Endometrial microvascular endothelial cells (primary cell): ENCODE measurements at regions not wholly inside any gene's neighbourhood (a gene's known extent, or its start where the extent isn't known, plus 50 kb on each side); places are given as distances from the start of the nearest gene placed in this dataset.
"Not testable (repeated sequence)": the region's sequence is repeated elsewhere in the genome, so short reads cannot be mapped to it uniquely, and the experiment has no call there.

Source experiments
- in situ Hi-C: cut with HindIII; loops from 2 replicates; pipeline ENCODE4 v1.10.0; 2017; ENCODE audit warnings: low sequenced_read_pairs, low pct_unique_long_range_greater_than_20kb; ENCODE audit errors: inconsistent ontology term

GRCh38 chr10:64113375-64113774 lies 592.2 kb downstream of the REEP3 start:
- in situ Hi-C loops: no loop called here

GRCh38 chr10:64113792-64114191 lies 592.6 kb downstream of the REEP3 start:
- in situ Hi-C loops: no loop called here

DNA sequence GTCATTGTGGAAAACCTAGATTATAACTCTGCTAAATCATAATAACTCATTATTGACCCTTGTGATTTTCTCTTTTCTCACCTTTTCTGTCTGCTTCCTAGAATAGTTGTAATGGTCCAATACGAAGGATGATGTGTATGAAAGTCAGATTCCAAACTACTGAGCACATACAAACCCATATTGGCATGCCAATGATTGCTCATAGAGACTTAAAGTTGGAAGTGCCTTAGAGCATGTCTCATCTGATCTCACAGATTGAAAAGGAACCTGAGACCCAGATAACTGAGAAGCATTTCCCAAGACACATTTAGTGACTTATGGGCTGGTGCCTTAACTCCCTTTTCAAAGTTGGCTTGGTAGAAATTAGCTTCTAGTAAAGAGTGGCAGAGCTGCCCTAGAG lies 594.3 kb downstream of the REEP3 start:
- in situ Hi-C loops: no loop called here

- in situ Hi-C loops: no loop called here
These were observed 594.9 kb downstream of the REEP3 start for GRCh38 chr10:64115908-64116643.

DNA sequence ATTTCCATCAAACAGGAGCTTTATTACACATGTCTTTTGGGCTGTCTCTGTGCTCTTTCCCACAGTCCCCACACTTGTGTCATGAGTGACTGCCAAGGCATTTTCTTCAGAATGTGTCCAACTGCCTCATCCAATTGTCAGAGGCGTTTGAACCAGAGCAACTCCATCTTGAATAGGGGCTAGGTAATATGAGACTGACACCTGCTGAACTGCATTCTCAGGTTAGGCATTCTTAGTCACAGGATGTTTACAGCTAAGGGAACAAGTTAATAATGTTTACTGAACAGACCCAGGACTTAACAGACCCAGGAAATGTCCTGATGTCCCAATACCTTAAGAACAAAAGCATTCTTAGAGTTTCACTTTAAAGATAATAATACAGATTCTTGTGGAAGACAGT lies 595.5 kb downstream of the REEP3 start:
- in situ Hi-C loops: no loop called here

GRCh38 chr10:64118736-64119135 lies 597.5 kb downstream of the REEP3 start:
- in situ Hi-C loops: no loop called here

- in situ Hi-C loops: not testable (repeated sequence)
These were observed 599.2 kb downstream of the REEP3 start for GRCh38 chr10:64120301-64120980.

DNA sequence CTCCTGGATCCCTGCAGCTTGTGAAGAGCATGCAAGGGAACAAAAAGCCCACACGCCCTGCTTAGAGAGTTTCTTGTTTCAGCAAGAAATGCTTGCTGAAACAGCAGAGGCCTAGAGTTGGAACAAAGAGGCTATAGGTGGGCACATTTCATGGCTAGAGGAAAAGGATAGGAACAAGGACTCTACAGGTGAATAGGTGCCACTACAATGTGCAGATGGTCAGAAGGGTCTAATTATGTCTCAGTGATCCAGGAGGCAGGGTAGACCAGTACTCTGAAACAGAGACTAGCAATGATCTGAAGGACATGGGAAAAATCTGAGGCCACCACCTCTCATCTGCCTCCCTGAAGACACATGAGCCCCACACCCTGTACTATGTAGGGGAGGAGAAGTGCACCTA lies 609.0 kb downstream of the REEP3 start:
- in situ Hi-C loops: no loop called here

- in situ Hi-C loops: no loop called here
These were observed 613.5 kb downstream of the REEP3 start for GRCh38 chr10:64134676-64135075.

DNA sequence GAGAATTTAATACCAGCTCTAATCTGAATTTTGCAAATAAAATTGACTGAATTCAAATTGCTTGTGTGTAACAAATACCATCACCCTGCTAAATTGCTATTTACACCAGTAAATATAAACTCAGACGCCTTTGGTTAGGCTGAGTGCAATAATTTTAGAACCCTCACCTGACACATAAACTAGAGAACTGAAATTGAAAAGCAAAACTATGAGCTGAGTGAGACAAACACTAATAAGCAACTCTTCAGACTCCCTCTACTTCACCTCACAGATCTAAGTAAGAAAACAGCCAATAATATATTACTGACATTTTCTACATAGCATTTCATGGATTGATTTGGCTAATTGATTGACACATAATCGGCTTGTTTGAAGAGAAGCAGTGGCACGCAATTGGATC lies 621.2 kb downstream of the REEP3 start:
- in situ Hi-C loops: no loop called here

- in situ Hi-C loops: no loop called here
These were observed 627.4 kb downstream of the REEP3 start for GRCh38 chr10:64148607-64149006.

- in situ Hi-C loops: no loop called here
These were observed 635.0 kb downstream of the REEP3 start for GRCh38 chr10:64156166-64156565.

DNA sequence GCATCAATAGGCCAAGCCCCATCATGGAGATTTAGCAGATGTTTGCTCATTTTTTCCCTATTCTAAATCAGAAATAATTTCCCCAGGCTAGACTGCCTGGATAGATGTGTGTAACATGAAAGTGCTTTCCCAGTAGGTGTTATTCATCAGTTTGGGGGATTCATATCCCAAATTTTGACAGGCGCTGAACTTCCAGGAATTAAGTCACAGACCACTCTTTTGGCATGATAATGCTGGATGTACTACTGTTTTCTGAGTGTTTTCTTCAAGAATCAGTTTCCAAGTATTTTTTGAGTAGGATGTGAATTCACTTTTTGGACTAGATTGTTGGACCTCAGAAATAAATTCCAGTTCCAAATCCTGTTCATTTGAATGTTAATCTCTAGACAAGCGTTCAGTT lies 637.4 kb downstream of the REEP3 start:
- in situ Hi-C loops: no loop called here

- in situ Hi-C loops: no loop called here
These were observed 639.0 kb downstream of the REEP3 start for GRCh38 chr10:64159910-64160872.

GRCh38 chr10:64170791-64171190 lies 649.6 kb downstream of the REEP3 start:
- in situ Hi-C loops: no loop called here

GRCh38 chr10:64173826-64174225 lies 652.6 kb downstream of the REEP3 start:
- in situ Hi-C loops: no loop called here

DNA sequence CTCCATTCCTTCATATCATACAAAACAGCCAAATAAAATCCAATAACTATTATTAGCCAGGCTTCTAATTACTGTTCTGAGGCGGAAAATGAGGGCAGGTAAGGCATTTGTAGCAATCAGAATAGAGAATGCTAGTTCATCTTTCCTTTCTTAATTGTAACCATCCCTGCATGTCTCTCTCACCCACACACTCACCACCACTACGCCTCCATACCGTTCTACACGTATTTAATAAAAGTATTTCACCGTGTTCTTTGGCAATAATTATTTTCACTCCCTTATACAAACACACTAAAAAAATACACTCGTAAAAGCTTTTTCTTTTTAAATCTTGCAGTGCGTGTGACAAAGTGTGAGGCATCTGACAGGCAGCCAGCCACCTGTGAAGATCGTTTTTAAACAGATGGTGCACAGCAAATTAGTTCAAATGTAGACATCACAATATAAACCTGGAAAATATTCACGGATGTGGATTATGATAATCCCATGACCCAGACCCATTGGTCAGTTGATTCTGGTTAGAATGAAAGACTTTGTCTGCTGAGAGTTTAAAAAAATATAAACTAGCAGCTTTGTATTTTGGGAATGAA lies 653.6 kb downstream of the REEP3 start:
- in situ Hi-C loops: no loop called here

- in situ Hi-C loops: no loop called here
These were observed 654.2 kb downstream of the REEP3 start for GRCh38 chr10:64175271-64175962.

DNA sequence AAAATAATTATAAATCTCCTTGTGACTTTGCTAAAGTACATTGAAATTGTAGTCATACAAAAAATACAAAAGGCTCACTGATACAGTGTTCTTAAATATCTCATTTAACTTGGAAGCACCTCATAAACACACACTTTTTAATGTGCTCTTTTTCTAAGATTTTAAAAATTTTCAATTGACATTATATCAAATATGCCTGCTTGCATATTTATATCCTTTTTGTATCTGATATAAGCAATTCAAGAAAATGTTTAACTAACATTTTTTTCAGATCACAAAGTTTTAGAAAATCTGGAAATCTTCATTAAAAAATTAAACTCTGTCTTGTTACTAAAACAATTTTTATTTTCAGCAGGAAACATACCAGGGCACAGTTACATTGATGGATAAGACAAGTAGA lies 661.5 kb downstream of the REEP3 start:
- in situ Hi-C loops: no loop called here
